IPS DF 6.9 (cell line): ENCODE measurements at regions not wholly inside any gene's neighbourhood (a gene's known extent, or its start where the extent isn't known, plus 50 kb on each side); places are given as distances from the start of the nearest gene placed in this dataset.

ENCODE experiments used
- DNase-seq: peaks from one replicate; pipeline ENCODE4 v3.0.0-alpha.2; 2013; ENCODE audit warnings: low read depth, low spot score
- H3K27ac ChIP-seq: one replicate; pipeline ENCODE4 v1.5.1; 2013; ENCODE audit warnings: low read length, control low read depth
- H3K27me3 ChIP-seq: 2 replicates; pipeline ENCODE4 v1.6.1; 2013; ENCODE audit warnings: mild to moderate bottlenecking, low read length; ENCODE audit not compliant: control insufficient read depth, insufficient read depth
- H3K36me3 ChIP-seq: 2 replicates; pipeline ENCODE4 v1.6.1; 2013; ENCODE audit warnings: low read length; ENCODE audit not compliant: control insufficient read depth, insufficient read depth
- H3K4me1 ChIP-seq: 2 replicates; pipeline ENCODE4 v1.6.1; 2013; ENCODE audit warnings: low read length; ENCODE audit not compliant: control insufficient read depth, insufficient read depth
- H3K4me3 ChIP-seq: 2 replicates; pipeline ENCODE4 v1.5.1; 2013; ENCODE audit warnings: mild to moderate bottlenecking, low read length
- H3K9me3 ChIP-seq: 2 replicates; pipeline ENCODE4 v1.6.1; 2013; ENCODE audit warnings: low read length, inconsistent platforms; ENCODE audit not compliant: control insufficient read depth, insufficient read depth
- WGBS: extraction: QIAGEN DNeasy Blood & Tissue Kit; methylation state at CpG from one replicate; pipeline ENCODE4 v1.1.7; 2013; ENCODE audit warnings: mixed read lengths, missing lambda C conversion rate; ENCODE audit not compliant: insufficient read length, insufficient coverage; 5-methylcytosine and 5-hydroxymethylcytosine counted together

DNA sequence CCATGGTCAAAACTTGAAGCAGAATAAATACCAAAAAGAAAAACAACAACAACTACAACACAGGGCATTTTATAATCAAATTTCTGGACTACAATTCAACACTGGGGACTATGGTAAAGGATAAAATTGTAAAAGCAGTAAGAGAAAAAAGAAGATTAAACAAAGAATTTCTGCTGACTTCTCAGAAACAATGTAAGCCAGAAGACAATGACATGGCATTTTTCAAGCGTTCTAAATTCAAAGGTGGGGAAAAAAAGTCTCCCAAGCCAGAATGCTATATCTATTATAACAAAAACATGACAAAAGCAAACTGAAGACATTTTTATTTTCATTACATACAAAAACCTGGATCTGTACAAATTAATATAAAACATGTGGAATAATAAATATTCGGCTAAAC is 433.1 kb downstream of the NPHP4 start:
- no CpG with 5 or more reads among the region's 2 CpGs for WGBS
- H3K27ac ChIP-seq = no peak overlapping the region
- peaks cover 6% of the 10 kb centered on the region for H3K9me3 ChIP-seq
- no peak overlapping the region for H3K4me3 ChIP-seq
- H3K36me3 ChIP-seq = no peaks in the 10 kb centered on the region
- no peak for DNase-seq
- no peaks in the 10 kb centered on the region for H3K27me3 ChIP-seq
- H3K4me1 ChIP-seq = no peaks in the 10 kb centered on the region; the same call in 1 of the 2 replicates

DNA sequence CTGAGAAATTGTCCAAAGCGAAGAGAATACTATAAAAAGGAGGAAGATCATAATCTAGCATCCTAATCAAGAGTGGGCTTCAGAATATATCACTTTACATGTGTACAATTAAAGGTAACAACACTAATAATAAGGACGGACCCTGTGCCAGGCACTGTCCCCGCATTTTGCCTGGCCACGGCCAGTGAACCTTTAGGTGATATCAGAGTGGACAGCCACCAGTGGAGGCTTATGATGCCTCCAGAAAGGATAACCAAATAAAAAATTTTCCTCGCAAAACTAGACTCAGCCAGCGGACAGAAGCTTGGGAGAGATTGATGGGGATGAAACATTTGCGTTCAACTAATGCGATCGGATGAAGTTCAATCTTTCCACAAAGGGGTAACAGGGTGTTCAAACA is 436.4 kb downstream of the NPHP4 start:
- Histone ChIP-seq H3K4me3 (no peak overlapping the region), H3K9me3 (peaks cover 11% of the 10 kb centered on the region), H3K4me1 (no peaks in the 10 kb centered on the region), H3K36me3 (no peaks in the 10 kb centered on the region), H3K27ac (no peak overlapping the region), H3K27me3 (no peaks in the 10 kb centered on the region)
- DNase-seq = no peak
- no CpG with 5 or more reads among the region's 9 CpGs for WGBS

- H3K27ac ChIP-seq = no peak overlapping the region
- no peak for DNase-seq
- no peak overlapping the region for H3K4me3 ChIP-seq
- H3K36me3 ChIP-seq = no peaks in the 10 kb centered on the region
- no peaks in the 10 kb centered on the region for H3K27me3 ChIP-seq
- no CpG with 5 or more reads among the region's 5 CpGs for WGBS
- H3K9me3 ChIP-seq = peaks cover 11% of the 10 kb centered on the region
- H3K4me1 ChIP-seq = no peaks in the 10 kb centered on the region
Observed at GRCh38 chr1:5554784-5555183, 437.4 kb downstream of the NPHP4 start.

GRCh38 chr1:5554111-5554510 is 438.1 kb downstream of the NPHP4 start:
- no peak overlapping the region for H3K4me3 ChIP-seq
- H3K27me3 ChIP-seq = no peaks in the 10 kb centered on the region
- H3K36me3 ChIP-seq = no peaks in the 10 kb centered on the region
- no peak overlapping the region for H3K27ac ChIP-seq
- WGBS = no CpG with 5 or more reads among the region's 6 CpGs
- no peaks in the 10 kb centered on the region for H3K4me1 ChIP-seq
- no peak for DNase-seq
- peaks cover 11% of the 10 kb centered on the region for H3K9me3 ChIP-seq

DNA sequence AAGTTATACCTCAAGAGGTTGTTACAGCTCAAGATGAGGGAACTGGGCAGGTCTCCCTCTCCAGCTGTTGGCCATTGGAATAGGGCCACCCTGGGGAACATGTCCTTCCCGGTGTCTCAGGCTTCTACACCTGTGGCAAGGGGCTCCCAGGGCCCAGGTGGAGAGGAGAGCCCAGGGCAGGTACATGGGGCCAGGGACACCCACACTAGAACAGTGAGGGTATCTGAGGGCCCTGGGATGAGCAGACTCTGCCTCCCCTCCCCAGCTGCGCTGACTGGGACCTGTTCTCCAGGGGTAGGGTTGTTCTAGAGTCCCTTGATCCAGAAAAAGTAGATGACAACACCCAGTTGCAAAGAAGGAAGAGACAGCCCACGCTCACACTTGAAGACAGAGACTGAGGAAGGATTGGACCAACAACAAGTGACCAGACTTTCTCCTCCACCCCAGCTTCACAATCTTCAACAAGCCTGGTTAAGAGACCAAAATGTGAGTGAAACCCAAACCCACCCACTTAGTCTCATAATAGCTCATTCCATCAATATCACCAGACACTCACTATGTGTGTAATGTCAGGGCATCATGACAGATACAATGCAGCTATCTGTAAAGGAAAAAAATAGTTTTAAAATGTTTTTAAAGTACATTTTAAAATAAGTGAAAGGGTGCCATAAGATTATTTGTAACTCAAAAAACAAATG is 439.3 kb downstream of the NPHP4 start:
- no peaks in the 10 kb centered on the region for H3K4me1 ChIP-seq
- H3K4me3 ChIP-seq = no peak overlapping the region
- no peaks in the 10 kb centered on the region for H3K27me3 ChIP-seq
- WGBS = no CpG with 5 or more reads among the region's 3 CpGs
- no peaks in the 10 kb centered on the region for H3K36me3 ChIP-seq
- no peak overlapping the region for H3K27ac ChIP-seq
- no peak for DNase-seq
- H3K9me3 ChIP-seq = peaks cover 11% of the 10 kb centered on the region

DNA sequence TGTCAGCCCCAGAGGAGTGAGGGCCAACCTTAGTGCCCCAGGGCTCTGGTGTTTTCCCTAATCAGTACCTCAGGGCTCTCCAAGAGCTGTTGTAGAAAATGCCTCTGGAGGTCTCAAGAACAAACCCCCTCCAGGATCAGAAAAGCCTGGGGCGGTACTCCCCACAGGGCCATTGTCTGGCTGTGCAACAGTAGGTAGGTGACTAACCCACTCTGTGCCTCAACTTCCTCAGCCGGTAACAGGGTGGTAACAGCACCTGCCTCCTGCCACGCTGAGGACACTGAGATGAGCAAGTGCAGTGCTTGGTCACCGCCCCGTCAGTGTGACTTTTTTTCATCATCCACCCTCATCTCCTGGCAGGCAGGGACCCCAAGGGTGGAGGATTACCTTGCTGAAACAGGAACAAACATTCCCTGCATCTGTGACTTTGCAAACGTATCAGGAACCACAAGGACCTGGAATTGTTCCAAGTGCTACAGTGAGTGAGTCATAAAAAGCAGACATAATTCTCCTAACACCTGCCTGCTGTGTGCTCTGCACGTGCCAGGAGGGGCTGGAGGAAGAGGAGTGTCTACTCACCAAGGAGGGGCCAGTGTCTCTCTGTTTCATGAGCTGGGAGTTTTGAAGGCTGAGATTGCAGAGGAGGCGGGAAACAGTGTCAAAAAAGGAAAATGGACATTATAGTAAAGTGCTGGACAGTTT is 440.8 kb downstream of the NPHP4 start:
- DNase-seq = no peak
- Histone ChIP-seq H3K27me3 (no peaks in the 10 kb centered on the region), H3K27ac (no peak overlapping the region), H3K4me1 (no peaks in the 10 kb centered on the region), H3K9me3 (peaks cover 11% of the 10 kb centered on the region), H3K36me3 (no peaks in the 10 kb centered on the region), H3K4me3 (no peak overlapping the region; the same call in 1 of the 2 replicates)
- no CpG with 5 or more reads among the region's 8 CpGs for WGBS

GRCh38 chr1:5548266-5548665 is 444.0 kb downstream of the NPHP4 start:
- DNase-seq = no peak
- peaks cover 7% of the 10 kb centered on the region for H3K9me3 ChIP-seq
- H3K27me3 ChIP-seq = no peaks in the 10 kb centered on the region
- no peak overlapping the region for H3K27ac ChIP-seq
- H3K4me1 ChIP-seq = no peaks in the 10 kb centered on the region
- no peak overlapping the region for H3K4me3 ChIP-seq
- H3K36me3 ChIP-seq = no peaks in the 10 kb centered on the region

GRCh38 chr1:5543235-5543634 is 449.0 kb downstream of the NPHP4 start:
- H3K27me3 ChIP-seq = no peaks in the 10 kb centered on the region
- H3K36me3 ChIP-seq = no peaks in the 10 kb centered on the region
- no CpG with 5 or more reads among the region's 5 CpGs for WGBS
- H3K4me3 ChIP-seq = no peak overlapping the region
- DNase-seq = no peak
- H3K9me3 ChIP-seq = no peaks in the 10 kb centered on the region
- no peak overlapping the region for H3K27ac ChIP-seq
- no peaks in the 10 kb centered on the region for H3K4me1 ChIP-seq

DNA sequence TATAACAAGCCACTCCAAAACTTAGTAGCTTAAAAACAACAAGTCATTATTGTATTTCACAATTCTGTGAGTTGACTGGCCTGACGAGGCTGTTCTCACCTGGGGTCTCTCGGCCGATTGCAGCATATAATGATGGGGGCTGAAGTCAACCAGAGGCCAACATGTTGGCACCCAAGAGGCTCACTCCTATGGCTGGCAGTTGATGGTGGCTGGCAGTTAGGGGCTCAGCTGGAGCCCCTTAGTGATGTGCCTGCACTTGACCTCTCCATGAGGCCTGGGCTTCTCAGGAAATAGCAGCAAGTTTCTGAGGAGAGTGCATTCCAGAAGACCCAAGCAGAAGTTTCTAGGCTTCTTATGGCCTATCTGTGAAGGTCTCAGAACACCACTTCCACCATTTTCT is 459.4 kb downstream of the NPHP4 start:
- Histone ChIP-seq H3K36me3 (no peaks in the 10 kb centered on the region), H3K27ac (no peak overlapping the region), H3K9me3 (peaks cover 4% of the 10 kb centered on the region), H3K27me3 (no peaks in the 10 kb centered on the region), H3K4me1 (no peaks in the 10 kb centered on the region), H3K4me3 (no peak overlapping the region)
- DNase-seq = no peak
- whole genome bisulfite sequencing = no CpG with 5 or more reads among the region's 3 CpGs

GRCh38 chr1:5526822-5527551 is 465.2 kb downstream of the NPHP4 start:
- no peak for DNase-seq
- Histone ChIP-seq H3K4me1 (no peaks in the 10 kb centered on the region), H3K9me3 (peaks cover 4% of the 10 kb centered on the region; the same call in 1 of the 2 replicates), H3K4me3 (no peak overlapping the region), H3K36me3 (no peaks in the 10 kb centered on the region), H3K27ac (no peak overlapping the region), H3K27me3 (no peaks in the 10 kb centered on the region)
- no CpG with 5 or more reads among the region's 19 CpGs for WGBS
